CD4-positive, alpha-beta T cell (primary cell): ENCODE measurements at regions not wholly inside any gene's neighbourhood (a gene's known extent, or its start where the extent isn't known, plus 50 kb on each side); places are given as distances from the start of the nearest gene placed in this dataset.
A peak's percentile ranks its signal among the peaks of the same experiment; 100 is the strongest.

Experiments
- ATAC-seq: fragments of 200-7000 bp; cut with Tn5 transposase; one replicate; pipeline ENCODE4 v1.10.0; 2022; ENCODE audit warnings: mild to moderate bottlenecking; ENCODE audit not compliant: poor library complexity
- CTCF ChIA-PET: fragments of 350-600 bp; sonication (Branson Sonifier 250); formaldehyde crosslinking; loops from one replicate; lab custom pipeline; 2021; ENCODE audit warnings: antibody characterized with exemption, inconsistent platforms; lab: Charles Lee
- POLR2A ChIA-PET: fragments of 350-600 bp; sonication (Branson Sonifier 250); formaldehyde crosslinking; loops from one replicate; lab custom pipeline; 2021; ENCODE audit warnings: antibody characterized with exemption, inconsistent platforms; lab: Charles Lee
- DNase-seq, 14 experiments: peaks; one replicate each; pipeline ENCODE4 v3.0.0-alpha.2; 2013 to 2020; ENCODE audit warnings: mixed read lengths in 2 of 14
- H3K27ac ChIP-seq, 2 donors: one replicate each; pipeline versions ENCODE4 v1.5.1 to v1.7.0; 2013; ENCODE audit warnings: low read length in 2 of 2, low read depth in 1 of 2, mild to moderate bottlenecking in 1 of 2
- H3K27me3 ChIP-seq, 2 experiments: 1 replicate in 1 of 2; 2 replicates in 1 of 2; pipeline versions ENCODE4 v1.6.1 to v1.7.0; 2013; ENCODE audit warnings: low read length in 2 of 2, control low read depth in 1 of 2, mild to moderate bottlenecking in 1 of 2, moderate library complexity in 1 of 2; ENCODE audit not compliant: insufficient read depth in 2 of 2, control insufficient read depth in 1 of 2
- H3K36me3 ChIP-seq: one replicate; pipeline ENCODE4 v1.6.1; 2013; ENCODE audit warnings: low read length, control low read depth; ENCODE audit not compliant: insufficient read depth
- H3K4me1 ChIP-seq: one replicate; pipeline ENCODE4 v1.6.1; 2013; ENCODE audit warnings: low read length, control low read depth; ENCODE audit not compliant: insufficient read depth
- H3K4me3 ChIP-seq: one replicate; pipeline ENCODE4 v1.5.1; 2013; ENCODE audit warnings: mild to moderate bottlenecking, low read length, moderate library complexity
- H3K9me3 ChIP-seq, 2 experiments: 1 replicate in 1 of 2; 2 replicates in 1 of 2; pipeline versions ENCODE4 v1.6.1 to v1.7.0; 2013; ENCODE audit warnings: low read length in 2 of 2, mild to moderate bottlenecking in 2 of 2, control low read depth in 1 of 2, moderate library complexity in 1 of 2; ENCODE audit not compliant: control insufficient read depth in 1 of 2, insufficient read depth in 1 of 2
- H3K27ac Mint-ChIP-seq: one replicate; pipeline ENCODE4 v1.8.0; 2020; ENCODE audit warnings: mixed read lengths
- H3K27me3 Mint-ChIP-seq: one replicate; pipeline ENCODE4 v1.8.0; 2021; ENCODE audit warnings: mixed read lengths
- H3K36me3 Mint-ChIP-seq: one replicate; pipeline ENCODE4 v1.8.0; 2021; ENCODE audit warnings: low read depth, mixed read lengths
- H3K4me1 Mint-ChIP-seq: one replicate; pipeline ENCODE4 v1.8.0; 2021; ENCODE audit warnings: low read depth, mixed read lengths
- H3K4me3 Mint-ChIP-seq: one replicate; pipeline ENCODE4 v1.8.0; 2020; ENCODE audit warnings: mild to moderate bottlenecking, mixed read lengths
- H3K9me3 Mint-ChIP-seq: one replicate; pipeline ENCODE4 v1.8.0; 2020; ENCODE audit warnings: mixed read lengths
- CTCF ChIP-seq: fragments of 200-600 bp; IDR thresholded peaks from one replicate; pipeline ENCODE4 v1.8.0; 2022; ENCODE audit warnings: antibody characterized with exemption, mild to moderate bottlenecking
- intact Hi-C, 2 experiments: fragments of 100-400 bp; cut with DNase I in 1 of 2; cut with micrococcal nuclease in 1 of 2; formaldehyde crosslinking; loops; one replicate each; pipeline versions ENCODE4 v1.15.1 to v1.9.0; 2023 to 2025; cut with DNase I, micrococcal nuclease

GRCh38 chr11:32332990-32333319, 102.4 kb downstream of the WT1 start:
- no peaks in the 10 kb centered on the region for H3K9me3 Mint-ChIP-seq
- H3K36me3 Mint-ChIP-seq: no peaks in the 10 kb centered on the region
- ATAC-seq (no peak), DNase-seq (no peak)
- H3K4me1 Mint-ChIP-seq: peaks cover 13% of the 10 kb centered on the region
- ChIA-PET POLR2A (no interaction called here), CTCF (interaction anchor here (1.5 kb wide), 1 partner anchor 9 kb away, joined by 8 read pairs; no protein-coding TSS in a partner anchor)
- peak overlapping the region; percentile 49 for H3K4me3 ChIP-seq
- peaks cover 11 to 26% of the 10 kb centered on the region in 2 experiments for H3K27me3 ChIP-seq
- H3K27me3 Mint-ChIP-seq: peaks cover 64% of the 10 kb centered on the region
- H3K9me3 ChIP-seq: peaks cover 0 to 10% of the 10 kb centered on the region in 2 experiments
- intact Hi-C loops: no loop called here
- TF ChIP-seq CTCF: no peak
- no peak overlapping the region for H3K27ac Mint-ChIP-seq
- no peaks in the 10 kb centered on the region for H3K36me3 ChIP-seq
- peaks cover 11% of the 10 kb centered on the region for H3K4me1 ChIP-seq
- H3K4me3 Mint-ChIP-seq: peak overlapping the region; percentile 74
- H3K27ac ChIP-seq: no peak overlapping the region

GRCh38 chr11:32333320-32333991, 101.9 kb downstream of the WT1 start:
- ATAC-seq (no peak), DNase-seq (peak in 7 of 14 experiments; percentile 9 to 45 (median 23))
- POLR2A ChIA-PET: no interaction called here
- Mint-ChIP-seq H3K9me3 (no peaks in the 10 kb centered on the region), H3K27me3 (peaks cover 64% of the 10 kb centered on the region), H3K4me1 (peaks cover 13% of the 10 kb centered on the region), H3K4me3 (peak overlapping the region; percentile 74), H3K36me3 (no peaks in the 10 kb centered on the region), H3K27ac (no peak overlapping the region)
- Histone ChIP-seq H3K27ac (no peak overlapping the region), H3K9me3 (peaks cover 0 to 10% of the 10 kb centered on the region in 2 experiments), H3K4me3 (peak overlapping the region; percentile 49), H3K36me3 (no peaks in the 10 kb centered on the region), H3K4me1 (peaks cover 11% of the 10 kb centered on the region), H3K27me3 (peaks cover 11 to 26% of the 10 kb centered on the region in 2 experiments)
- CTCF ChIA-PET: interaction anchor here (1.5 kb wide), 1 partner anchor 9 kb away, joined by 8 read pairs; no protein-coding TSS in a partner anchor
- intact Hi-C loops: no loop called here
- TF ChIP-seq CTCF: peak; percentile 41

- ATAC-seq: no peak
- H3K27ac Mint-ChIP-seq: no peak overlapping the region
- H3K36me3 Mint-ChIP-seq: no peaks in the 10 kb centered on the region
- Histone ChIP-seq H3K27ac (no peak overlapping the region), H3K27me3 (peaks cover 11 to 26% of the 10 kb centered on the region in 2 experiments), H3K9me3 (peaks cover 0 to 10% of the 10 kb centered on the region in 2 experiments), H3K4me1 (peaks cover 11% of the 10 kb centered on the region), H3K36me3 (no peaks in the 10 kb centered on the region), H3K4me3 (no peak overlapping the region)
- H3K9me3 Mint-ChIP-seq: no peaks in the 10 kb centered on the region
- H3K4me3 Mint-ChIP-seq: no peak overlapping the region
- TF ChIP-seq CTCF: no peak
- DNase-seq: peak in 2 of 14 experiments; percentile 5 to 21
- ChIA-PET CTCF (no interaction called here), POLR2A (no interaction called here)
- peaks cover 59% of the 10 kb centered on the region for H3K27me3 Mint-ChIP-seq
- peaks cover 13% of the 10 kb centered on the region for H3K4me1 Mint-ChIP-seq
- intact Hi-C loops: no loop called here
Measured at GRCh38 chr11:32334822-32335221, 100.5 kb downstream of the WT1 start.
